ENCODE measurements at regions not wholly inside any gene's neighbourhood (a gene's known extent, or its start where the extent isn't known, plus 50 kb on each side); places are given as distances from the start of the nearest gene placed in this dataset.

- Mint-ChIP-seq H3K9me3 (no peaks in the 10 kb centered on the region), H3K27me3 (peaks cover 55% of the 10 kb centered on the region), H3K36me3 (peaks cover 12% of the 10 kb centered on the region), H3K27ac (no peak overlapping the region), H3K4me1 (ENCODE audit: unreplicated experiment) (no peaks in the 10 kb centered on the region), H3K4me3 (peak overlapping the region; percentile 8)
- DNase-seq (ENCODE audit: extremely low spot score, unreplicated experiment) = no peak
- no peak for TF ChIP-seq CTCF (conservative IDR thresholded peaks at IDR 0.05)
Measured at GRCh38 chr12:3432176-3432742, 58.7 kb upstream of the PRMT8 start.

- no peaks in the 10 kb centered on the region for H3K9me3 Mint-ChIP-seq
- no peaks in the 10 kb centered on the region for H3K4me1 Mint-ChIP-seq (ENCODE audit: unreplicated experiment)
- H3K4me3 Mint-ChIP-seq = no peak overlapping the region
- peaks cover 52% of the 10 kb centered on the region for H3K27me3 Mint-ChIP-seq
- H3K36me3 Mint-ChIP-seq = peaks cover 12% of the 10 kb centered on the region
- TF ChIP-seq CTCF (conservative IDR thresholded peaks at IDR 0.05) = no peak
- no peak for DNase-seq (ENCODE audit: extremely low spot score, unreplicated experiment)
- H3K27ac Mint-ChIP-seq = no peak overlapping the region
Measured at GRCh38 chr12:3432868-3433267, 58.1 kb upstream of the PRMT8 start.

DNA sequence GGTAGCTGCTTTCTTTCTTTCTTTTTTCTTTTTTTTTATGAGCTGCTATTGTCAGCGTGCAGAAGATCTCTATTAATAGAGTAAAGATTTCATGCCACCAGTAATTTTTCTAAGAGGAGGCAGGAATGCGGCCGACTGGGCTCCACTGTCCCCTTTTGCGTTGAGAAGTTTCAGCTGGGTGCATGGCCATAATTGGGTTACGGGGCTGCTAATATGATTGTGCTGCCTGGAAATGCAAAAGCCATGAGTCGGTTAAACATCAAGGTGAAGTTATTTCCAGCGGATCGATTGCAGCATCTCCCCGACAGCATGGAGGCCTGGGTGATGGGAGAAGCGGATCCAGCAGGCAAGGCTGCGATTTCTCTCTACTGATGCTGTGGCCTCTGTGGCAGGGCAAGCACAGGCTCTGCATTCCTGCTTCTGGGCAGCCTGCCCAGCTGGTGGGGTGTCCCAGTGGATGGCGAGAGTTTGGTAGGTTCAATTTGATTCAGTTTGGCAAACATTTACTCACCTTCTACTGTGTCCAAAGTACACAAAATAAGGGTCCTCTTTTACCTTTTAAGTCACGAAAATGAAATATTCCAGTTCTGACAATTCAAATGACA is 54.4 kb upstream of the PRMT8 start:
- no peak overlapping the region for H3K27ac Mint-ChIP-seq
- H3K4me3 Mint-ChIP-seq = no peak overlapping the region
- DNase-seq (ENCODE audit: extremely low spot score, unreplicated experiment) = no peak
- H3K27me3 Mint-ChIP-seq = peaks cover 40% of the 10 kb centered on the region
- H3K9me3 Mint-ChIP-seq = no peaks in the 10 kb centered on the region
- no peaks in the 10 kb centered on the region for H3K4me1 Mint-ChIP-seq (ENCODE audit: unreplicated experiment)
- H3K36me3 Mint-ChIP-seq = no peaks in the 10 kb centered on the region
- TF ChIP-seq CTCF (conservative IDR thresholded peaks at IDR 0.05) = no peak

DNA sequence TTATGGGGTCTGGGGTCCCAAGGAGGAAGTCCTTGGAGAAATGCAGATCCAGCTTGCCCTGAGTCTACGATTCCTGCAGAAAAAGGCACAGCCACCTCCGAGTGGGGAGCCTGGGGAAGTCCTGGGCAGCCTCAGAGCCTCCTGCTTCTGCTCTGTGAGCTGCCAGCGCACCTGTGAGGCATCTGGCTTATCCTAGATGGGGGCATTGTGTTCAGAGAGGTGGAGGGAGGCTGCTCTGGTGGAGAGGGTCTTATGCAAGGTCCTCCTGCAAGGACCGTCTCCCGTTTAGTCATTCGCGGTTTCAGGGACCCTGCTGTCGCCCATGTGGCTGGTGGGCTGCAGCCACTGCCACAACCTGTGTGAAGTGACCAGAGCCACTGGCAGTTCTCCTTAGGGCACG is 53.0 kb upstream of the PRMT8 start:
- H3K27ac Mint-ChIP-seq = no peak overlapping the region
- no peak for TF ChIP-seq CTCF (conservative IDR thresholded peaks at IDR 0.05)
- no peak overlapping the region for H3K4me3 Mint-ChIP-seq
- no peaks in the 10 kb centered on the region for H3K9me3 Mint-ChIP-seq
- no peaks in the 10 kb centered on the region for H3K4me1 Mint-ChIP-seq (ENCODE audit: unreplicated experiment)
- DNase-seq (ENCODE audit: extremely low spot score, unreplicated experiment) = no peak
- peaks cover 38% of the 10 kb centered on the region for H3K27me3 Mint-ChIP-seq
- no peaks in the 10 kb centered on the region for H3K36me3 Mint-ChIP-seq

DNA sequence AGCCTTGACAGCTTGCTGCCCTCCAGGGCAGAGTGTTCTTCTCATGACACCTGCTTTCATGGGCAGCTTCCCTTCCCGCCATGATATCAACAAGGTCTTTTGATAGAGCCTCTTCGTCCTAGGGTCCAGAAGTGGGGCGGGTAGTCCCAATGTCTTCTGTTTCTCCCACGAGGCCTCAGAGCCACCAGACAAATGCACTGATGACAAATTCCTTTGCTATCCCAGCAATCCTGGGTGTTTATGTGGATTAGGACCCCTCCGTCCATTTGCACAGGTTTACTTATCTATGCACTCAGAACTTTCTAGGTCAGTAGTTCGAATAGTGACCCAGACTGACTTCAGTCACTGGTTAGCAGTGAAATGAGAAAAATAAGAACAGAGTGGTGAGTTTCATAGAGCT is 52.6 kb upstream of the PRMT8 start:
- Mint-ChIP-seq H3K27ac (no peak overlapping the region), H3K27me3 (peaks cover 37% of the 10 kb centered on the region), H3K4me1 (ENCODE audit: unreplicated experiment) (no peaks in the 10 kb centered on the region), H3K36me3 (no peaks in the 10 kb centered on the region), H3K4me3 (no peak overlapping the region), H3K9me3 (no peaks in the 10 kb centered on the region)
- no peak for TF ChIP-seq CTCF (conservative IDR thresholded peaks at IDR 0.05)
- no peak for DNase-seq (ENCODE audit: extremely low spot score, unreplicated experiment)

Data from type B pancreatic cell (in vitro differentiated cells).